HK-2 (cell line): ENCODE measurements at regions not wholly inside any gene's neighbourhood (a gene's known extent, or its start where the extent isn't known, plus 50 kb on each side); places are given as distances from the start of the nearest gene placed in this dataset.

Experiments
- DNase-seq: peaks from one replicate; pipeline ENCODE4 v3.0.0-alpha.2; 2018; ENCODE audit not compliant: unreplicated experiment

DNA sequence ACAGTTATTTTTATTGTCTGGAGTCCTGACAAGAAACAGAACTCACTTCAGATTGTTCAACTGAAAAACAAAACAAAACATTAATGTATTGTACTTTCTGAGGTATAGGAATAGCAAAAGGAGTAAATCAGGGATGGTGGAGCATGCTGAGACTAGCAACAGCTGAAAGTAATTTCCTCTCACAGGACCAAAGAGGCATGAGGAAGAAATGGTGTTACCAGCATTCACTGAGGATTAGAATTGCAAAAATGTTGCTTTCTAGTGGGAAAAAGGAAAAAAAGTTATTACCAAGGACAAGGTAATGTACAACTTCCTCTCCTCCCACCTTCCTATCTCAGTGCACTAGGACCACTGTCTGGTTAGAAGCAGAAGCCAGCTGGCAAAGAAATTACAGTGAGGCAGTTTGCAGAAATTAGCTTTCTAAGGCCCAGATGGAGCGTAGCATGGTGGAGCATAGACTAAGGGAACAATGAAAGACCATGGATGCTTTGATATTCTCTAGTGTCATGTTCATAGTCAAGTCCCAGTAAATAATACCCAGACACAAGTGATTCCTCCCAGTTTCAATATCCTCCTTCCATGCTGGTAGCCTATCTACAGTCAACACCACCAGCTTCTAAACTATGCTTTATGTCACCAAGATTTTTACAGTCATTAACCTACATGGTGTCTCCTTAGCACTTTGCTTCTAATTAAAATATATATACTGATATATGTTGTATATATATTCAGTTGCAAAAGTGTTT lies 133.7 kb upstream of the DCN start:
- DNase-seq = no peak

DNA sequence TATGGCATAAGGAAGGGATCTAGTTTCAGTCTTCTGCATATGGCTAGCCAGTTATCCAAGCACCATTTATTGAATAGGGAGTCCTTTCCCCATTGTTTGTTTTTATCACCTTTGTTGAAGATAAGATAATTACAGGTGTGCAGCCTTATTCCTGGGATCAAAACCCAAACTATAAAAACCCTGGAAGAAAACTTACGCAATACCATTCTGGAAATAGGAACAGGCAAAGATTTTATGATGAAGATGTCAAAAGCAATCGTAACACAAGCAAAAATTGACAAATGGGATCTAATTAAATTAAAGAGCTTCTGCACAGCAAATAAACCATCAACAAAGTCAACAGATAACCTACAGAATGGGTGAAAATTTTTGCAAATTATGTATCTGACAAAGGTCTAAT lies 128.5 kb upstream of the DCN start:
- no peak for DNase-seq

DNA sequence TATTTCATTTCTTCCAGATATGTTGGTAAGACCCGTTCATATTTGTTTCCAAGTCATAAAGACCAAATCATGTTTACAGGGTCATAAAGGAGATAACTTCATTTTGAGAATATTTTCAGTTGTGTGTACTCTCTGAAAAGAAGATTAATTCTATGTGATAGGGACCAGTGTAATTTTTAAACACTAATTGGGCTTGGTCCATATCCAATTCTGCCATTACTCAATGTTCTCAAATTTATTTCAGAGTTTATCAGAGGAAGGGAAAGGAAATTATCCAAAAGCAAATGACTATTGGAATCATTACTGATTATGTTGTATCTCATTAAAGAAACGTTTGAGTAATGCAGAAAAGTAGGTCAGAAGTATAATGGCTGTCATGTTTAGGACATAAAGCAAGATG lies 126.8 kb upstream of the DCN start:
- no peak for DNase-seq

DNA sequence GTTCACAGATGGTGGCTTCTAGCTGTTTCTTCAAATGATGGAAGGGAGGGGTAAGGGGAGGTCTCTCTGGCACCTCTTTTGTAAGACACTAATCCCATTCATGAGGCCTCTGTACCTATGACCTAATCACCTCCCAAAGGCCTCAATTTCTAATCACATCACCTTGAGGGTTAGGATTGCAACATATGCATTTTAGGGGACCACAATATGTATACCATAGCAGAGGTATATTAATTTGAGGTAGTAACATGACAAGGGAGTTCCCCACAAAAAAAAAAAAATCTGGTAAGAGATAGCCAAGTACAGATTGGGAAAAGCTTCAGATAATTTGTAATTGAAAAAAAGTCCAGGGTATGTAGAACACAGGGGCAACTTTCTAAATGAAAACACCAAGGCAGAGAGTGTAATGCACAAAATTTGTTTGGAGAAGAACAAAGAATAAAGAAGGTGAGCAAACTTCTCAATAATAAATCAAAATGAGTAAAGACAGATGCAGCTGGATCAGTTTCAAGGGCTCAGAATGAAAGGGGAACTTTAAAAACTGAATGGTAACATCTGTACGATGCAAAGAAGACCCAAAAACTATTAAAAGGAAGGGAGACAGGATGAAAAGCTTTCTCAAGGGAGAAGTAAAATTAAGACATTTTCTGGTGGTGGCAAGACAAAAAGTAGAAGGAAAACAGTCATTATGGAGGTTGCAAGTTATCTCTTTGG lies 125.5 kb upstream of the DCN start:
- no peak for DNase-seq

DNA sequence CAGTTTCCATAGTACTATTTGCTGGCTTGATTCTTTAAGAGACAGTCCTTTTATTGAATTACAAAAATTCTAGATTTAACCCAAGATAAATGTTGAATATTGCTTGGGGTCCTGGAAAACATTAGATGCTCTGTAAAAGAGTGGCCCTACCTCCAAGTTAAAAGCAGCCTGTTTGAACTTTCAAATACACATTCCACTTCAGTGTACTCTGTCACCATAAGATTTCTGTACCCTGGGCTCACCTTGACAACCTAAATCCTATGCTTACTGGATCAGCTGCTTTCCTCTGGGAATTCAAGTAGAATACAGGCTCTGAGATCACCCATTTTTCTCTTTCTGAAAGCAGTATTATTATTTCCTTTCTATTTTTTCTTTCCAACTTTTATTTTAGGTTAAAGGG lies 107.7 kb upstream of the DCN start:
- DNase-seq = no peak

DNA sequence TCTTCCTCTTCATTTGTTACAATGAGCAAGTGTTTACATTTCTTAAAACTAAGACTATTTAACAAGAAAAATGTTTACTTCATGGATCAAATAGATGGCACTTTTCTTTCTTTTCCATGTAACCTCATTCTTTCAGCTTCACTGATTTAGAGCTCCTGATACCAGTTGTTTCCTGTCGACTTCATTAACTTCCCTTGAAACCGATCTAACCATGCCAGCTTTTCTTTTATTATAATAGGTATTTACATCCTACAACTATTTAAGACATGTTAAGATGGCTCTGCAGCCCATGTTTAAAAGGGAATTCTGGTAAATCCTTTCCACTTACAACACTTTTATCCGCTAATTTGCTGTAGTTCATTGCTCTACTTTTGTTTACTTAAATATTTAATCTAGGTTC lies 107.3 kb upstream of the DCN start:
- no peak for DNase-seq

DNA sequence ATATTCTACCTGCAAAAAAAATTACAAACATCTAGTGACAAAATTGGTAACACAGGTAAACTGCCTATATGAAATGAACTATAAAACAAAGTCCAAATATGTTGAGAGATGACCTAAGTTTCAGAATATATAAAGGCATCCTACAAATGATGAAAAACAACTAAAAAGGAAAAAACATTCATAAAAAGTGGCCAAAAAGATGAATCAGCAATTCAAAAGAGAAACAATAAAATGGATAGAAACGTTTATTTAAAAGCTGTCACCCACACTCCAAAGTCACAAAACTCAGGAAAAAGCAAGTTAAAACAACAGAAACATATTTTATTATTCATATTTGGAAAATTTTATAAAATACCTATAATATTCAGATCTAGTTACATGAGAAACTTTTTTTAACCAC lies 106.5 kb upstream of the DCN start:
- no peak for DNase-seq

DNA sequence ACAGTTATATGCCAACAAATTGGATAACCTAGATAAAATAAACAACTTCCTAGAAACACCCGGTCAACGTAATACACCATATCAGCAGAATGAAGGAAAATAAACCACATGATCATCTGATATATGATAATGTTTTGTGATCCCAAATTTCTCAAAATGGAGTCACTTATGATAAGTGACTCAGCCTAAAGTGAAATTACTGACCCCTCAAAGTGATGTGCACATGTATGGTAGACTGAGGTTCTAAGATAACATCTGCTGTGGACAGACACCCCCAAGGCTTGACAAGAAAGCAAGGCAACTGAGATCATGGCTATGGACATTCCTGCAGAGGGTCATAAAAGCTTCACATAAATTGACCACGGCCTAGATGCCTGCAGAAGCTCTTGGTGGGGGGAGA lies 105.1 kb upstream of the DCN start:
- no peak for DNase-seq

DNA sequence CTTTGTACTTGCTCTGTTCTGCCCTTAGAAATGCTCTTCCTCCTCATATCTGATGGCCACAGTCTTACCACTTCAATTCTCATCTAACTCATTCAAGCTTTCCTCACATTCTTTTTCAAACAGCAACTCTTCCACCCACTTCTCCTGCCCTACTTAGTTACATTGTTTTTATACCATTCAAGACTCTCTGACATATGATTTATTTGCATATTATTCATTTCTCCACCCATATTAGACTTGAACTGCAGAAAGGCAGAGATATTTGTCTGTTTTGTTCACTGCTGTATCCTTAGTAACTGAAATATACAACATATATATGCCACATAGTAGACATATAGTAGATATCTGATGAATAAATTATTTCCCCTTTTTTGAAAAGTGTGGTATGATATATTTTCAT lies 95.5 kb upstream of the DCN start:
- DNase-seq = no peak

DNA sequence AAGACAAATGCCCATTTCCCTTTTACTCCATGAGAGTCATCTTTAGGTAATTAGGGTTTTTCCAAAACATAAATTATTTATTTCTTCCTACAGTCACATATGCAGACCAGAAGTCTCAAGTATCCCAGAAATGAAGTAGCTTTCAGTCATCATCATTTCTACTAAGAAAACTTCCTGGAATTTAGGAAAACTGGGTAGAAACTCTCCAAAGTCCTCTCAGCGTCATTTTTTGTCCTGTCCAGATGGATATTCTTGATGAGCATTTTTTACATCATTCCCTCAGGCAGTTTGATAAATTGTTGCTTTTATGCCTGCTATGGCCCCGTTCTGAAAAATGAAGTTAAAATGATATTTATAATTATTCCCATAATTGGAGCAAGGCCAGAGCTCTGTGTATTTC lies 93.9 kb upstream of the DCN start:
- DNase-seq = no peak

DNA sequence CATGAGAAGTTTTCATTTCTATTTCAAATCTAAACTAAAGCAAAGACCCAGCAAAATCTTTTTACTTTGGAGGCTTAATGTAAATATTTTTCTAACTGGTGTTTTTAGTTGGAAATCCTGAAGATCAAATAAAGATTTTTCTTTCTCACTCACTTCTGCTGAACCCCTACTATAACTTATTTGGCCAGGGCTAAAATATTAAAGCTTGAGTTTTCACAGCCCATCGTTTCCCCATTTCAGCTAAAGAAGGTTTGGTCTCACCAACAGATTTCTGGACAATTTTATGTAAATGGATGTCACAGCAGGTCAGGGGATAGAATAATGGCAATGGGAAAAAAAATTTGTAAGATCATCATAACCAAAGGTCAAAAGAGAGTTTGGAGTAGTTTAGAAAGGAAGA lies 92.7 kb upstream of the DCN start:
- DNase-seq = no peak

DNA sequence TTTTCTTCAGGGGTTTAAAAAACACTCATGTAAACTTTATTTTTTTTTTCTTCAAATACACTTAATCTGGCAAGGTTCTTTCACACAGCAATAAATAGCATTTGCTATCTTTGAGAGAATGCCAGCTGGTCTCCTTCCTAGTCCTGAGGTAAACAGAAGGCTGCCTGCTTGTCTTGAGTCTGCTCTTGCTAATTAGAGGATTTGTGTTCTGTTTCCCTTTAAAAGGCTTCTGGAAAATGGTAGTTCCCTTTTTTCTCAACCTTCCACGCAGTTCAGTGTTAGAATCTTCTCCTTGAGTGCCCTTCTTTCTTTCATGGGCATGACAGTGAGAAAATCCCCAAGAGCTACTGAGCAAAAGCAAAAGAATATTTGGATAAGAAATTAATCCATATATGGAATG lies 92.3 kb upstream of the DCN start:
- DNase-seq = no peak

DNA sequence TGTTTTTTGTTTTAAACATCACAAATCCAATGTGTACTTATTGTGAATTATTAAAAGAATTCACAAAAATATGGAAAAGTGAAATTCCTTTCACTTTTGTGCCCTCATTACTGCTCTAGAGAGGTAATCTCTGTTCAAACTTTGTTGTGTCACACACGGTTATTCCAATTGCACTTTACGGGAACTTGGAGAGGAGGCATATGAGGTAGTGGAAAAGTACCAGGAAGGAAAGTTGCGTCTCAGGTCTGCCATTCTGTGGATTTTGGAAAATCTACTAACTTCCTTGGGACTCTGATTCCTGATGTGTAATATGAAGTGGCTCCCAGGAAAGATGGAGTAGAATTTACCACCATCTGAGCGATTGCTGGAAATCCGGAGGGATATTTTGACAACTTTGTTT lies 90.9 kb upstream of the DCN start:
- DNase-seq = no peak

DNA sequence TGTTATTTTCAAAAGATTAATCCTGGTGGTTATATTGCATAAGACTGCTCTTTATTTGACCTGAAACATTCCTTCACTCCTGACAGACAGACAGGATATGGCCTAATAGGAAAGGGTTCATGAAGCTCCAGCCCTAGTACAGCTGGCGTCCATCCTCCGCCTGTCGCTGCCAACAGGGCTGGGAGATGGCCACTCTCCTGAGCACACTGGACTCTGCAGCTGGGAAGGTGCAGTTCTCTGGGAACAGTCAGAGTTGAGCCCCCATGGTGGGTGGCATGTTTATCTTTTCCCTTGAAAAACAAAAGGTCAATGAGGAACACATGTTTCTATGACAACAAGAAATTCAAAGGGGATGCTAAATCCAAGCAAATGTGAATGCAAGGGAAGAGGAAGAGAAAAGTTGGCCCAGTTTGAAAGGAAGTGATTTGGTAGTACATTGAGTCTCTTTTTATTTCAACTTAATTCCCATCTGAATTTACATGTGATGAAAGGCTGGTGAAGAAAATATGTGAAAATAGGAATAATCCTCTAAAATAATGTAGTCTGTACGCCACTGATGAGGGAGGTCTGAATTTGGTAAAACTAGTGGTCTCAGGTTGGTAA lies 89.9 kb upstream of the DCN start:
- no peak for DNase-seq

DNA sequence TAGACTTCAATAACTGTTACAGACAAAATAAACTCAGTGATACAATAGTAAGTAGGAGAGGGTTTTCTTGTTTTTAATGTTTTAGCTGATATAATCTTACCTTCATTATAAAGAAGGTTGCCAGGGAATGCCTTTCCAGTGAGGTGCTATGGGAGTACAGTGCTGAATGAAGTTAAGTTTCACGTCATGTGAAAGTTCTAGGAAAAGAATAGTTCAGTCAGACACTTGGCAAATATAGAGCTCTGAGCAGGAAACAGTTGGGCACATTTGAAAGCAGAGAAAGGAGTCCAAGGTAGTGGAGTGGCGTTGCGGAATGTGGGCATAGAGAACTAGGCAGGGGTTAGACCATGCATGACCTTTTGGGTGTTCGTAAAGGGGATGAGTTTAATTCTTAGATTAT lies 88.6 kb upstream of the DCN start:
- no peak for DNase-seq

DNA sequence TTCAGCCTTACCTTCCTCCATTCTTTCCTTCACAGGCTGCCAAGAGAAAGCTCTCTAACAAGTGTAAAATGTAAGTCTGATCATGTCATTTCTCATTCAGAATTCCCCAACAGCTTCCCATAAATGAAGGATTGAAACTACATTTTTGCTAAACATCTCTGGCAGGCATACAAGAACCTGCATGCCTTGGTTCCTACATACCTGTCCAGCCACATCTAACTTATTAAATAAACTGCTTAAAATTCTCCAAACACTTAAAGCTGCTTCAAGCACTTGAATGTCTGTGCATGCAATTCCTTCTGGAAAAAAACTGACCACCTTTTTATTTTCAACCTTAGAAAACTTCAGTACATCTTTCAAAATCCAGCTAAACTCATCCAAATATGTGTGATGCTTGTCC lies 84.4 kb upstream of the DCN start:
- no peak for DNase-seq

DNA sequence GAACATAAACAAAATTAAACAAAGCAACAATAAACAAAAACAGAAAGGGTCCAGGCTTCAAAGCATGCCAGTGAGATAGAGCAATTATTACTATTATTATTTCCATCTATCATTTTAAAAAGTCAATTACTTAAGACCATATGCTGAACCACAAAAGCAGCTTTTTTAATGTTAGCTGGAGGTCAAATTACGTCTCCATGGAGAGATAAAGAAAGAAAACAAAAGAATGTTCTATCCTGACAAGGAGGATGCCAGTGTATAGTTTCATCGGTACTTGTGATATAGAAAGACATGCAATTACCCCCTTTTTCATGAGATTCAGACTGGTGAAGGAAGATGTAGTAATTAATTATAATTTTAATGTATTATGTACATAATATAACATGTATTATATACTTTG lies 81.6 kb upstream of the DCN start:
- DNase-seq = no peak

DNA sequence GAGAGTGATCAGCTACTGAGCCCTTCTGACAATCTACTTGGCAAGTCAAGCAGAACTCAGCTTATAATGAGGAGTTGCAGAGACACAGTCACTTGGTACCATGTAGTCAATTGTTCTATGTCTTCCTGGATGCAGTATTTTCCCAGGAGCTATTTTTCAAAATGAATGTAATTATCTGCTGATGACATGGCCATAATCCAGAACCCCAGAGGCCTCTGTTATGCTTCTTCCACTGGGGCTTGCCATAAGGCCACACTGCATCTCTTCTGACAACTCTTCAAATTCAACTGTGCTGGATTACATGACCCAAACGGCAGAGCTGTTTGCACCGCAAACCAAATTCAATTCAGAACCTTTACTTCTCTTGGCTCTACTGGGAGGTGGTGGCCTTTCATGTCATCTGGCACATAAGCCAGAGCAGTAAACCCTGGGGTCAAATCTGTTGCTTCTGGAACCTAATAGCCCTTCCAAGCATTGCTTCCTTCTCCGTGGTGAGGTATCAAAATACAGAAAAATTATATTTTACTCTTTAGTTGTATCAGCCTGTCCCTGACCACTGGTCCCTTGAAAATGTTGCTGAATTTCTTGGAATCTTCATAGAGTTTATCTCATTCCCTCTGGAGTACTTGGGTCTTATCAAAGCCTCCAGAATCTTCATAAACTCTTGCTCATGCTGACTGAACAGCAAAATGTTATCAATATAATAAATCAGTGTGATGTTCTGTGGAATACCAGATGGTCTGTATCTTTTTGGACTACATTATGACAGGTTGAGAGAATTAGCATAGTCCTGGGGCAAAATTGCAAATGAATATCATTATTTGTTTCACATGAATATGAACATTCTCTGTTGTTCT lies 79.4 kb upstream of the DCN start:
- no peak for DNase-seq

DNA sequence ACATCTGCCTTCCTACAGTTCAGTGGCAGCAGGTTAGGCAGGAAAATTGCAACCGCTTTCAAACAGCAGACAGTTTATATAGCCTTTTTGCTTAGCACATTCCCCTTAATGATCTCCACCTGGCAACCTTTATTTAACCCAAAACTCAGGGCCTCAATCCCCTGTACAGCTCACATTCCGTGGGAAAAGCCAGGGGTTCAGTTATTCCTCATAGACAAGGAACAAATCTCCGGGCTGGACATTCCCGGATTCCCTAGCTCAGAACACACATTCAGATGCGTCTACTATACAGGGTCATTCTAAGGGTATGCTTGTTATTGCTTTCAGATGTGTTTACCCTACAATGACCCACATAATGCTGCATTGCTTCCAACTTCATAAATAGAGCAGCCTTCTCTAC lies 73.8 kb upstream of the DCN start:
- DNase-seq = no peak

DNA sequence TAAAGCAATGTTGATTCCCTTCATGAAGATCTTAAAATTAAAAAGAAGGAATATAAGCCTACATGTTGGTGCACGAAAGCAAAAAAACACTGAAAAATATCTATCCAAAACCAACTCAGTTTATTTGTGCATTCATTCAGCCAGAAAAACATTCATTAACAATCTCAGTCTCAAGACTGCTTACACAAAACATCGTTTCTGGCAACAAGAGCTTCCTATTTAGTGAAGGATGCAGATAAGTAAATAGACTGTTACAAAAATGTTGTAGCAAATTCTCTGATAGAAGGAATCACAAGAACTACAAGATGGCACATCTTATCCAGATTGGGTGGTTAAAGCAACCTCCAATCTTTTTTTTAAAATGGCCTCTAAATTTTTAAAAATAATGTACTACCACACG lies 69.7 kb upstream of the DCN start:
- DNase-seq = no peak

DNA sequence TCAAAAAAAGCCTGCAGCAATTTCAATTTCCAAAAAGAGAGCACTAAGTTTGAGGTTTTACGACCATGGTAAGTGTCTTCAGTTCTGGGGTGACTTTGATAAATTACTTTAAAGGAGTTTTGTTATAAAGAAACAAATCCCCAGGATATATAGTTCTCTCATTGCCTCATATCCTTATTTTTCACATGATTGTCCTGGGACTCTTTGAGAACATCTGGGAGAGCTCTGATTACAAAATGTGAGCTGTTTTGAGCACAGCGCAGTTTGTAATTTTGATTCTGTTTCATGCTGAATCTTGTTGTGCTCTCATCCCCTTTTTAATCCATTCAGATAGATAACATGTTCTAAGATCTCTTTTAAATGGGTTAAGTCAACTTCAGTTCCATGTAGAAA lies 67.7 kb upstream of the DCN start:
- DNase-seq = no peak

DNA sequence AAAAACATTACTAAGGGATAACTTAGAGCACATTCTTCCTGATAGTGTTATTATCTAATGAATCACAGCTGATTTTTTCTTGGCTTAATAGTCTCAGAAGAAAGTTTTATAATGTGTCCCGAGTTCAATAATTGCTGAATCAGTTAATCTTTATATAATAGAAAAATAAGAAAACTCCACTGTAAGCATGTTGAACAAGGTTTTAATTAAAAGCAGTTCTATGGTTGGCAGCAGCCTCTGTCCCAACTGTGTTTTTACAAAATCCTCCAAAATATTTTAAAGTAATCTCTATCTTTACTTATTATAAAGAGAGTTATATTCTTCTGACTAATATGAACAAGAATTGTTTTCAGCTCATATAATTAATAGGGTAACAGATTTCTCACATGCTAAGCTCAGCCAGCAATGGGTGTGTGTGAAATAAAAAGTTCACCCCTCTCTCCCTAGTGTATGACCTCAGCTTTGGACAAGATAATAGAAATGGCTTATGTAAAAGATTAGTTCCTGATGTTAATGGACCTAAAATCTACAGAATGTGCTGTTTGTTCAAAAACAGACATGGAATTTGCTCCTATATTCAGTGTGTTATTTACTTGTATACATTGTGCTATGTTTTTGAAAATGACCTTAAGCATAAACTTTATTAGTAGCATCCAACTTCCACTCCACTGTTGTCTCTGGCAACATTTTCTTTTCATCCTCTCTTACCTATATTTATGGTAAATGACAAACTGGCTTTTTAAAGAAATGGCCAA lies 67.1 kb upstream of the DCN start:
- no peak for DNase-seq
